GM21723 (cell line): ENCODE measurements at regions not wholly inside any gene's neighbourhood (a gene's known extent, or its start where the extent isn't known, plus 50 kb on each side); places are given as distances from the start of the nearest gene placed in this dataset.

ENCODE experiments used
- ATAC-seq: cut with Tn5 transposase; IDR thresholded peaks from one replicate; pipeline ENCODE4 v1.9.1; 2021; ENCODE audit warnings: mild to moderate bottlenecking, moderate library complexity; ENCODE audit not compliant: unreplicated experiment

DNA sequence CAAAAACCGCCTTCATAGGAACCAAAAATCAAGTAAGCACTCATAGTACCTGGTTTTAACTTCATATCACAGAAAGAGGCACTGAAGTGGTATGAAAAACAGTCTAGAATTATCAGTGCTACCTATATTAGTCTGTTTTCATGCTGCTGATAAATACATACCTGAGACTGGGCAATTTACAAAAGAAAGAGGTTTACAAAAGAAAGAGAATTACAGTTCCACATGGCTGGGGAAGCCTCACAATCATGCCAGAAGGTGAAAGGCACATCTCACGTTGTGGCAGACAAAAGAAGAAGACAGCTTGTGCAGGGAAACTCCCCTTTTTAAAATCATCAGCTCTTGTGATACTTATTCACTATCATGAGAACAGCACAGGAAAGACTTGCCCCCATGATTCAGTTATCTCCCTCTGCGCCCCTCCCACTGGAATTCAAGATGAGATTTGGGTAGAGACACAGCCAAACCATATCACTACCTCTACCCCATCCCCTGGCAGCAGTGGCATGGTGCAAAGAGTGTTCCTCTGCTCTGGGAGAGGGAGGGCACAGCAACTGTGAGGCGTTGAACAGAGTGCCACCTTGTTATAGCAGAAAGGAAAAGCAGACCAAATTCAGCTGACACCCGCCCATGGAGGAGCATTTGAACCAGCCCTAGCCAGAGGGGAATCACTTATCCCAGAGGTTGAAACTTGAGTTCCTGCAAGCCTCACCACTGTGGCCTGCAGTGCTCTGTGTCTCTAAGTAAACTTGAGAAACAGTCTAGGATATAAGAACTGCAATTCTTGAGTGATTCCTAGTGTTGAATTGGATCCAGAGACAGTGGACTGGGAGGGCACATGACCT is 61.9 kb upstream of the PTPRZ1 start:
- ATAC-seq, result no peak

- no peak for ATAC-seq
These were observed 65.9 kb upstream of the PTPRZ1 start for GRCh38 chr7:121807078-121807477.

GRCh38 chr7:121803039-121803438 is 69.9 kb upstream of the PTPRZ1 start:
- no peak for ATAC-seq

GRCh38 chr7:121800916-121801675 is 71.9 kb upstream of the PTPRZ1 start:
- no peak for ATAC-seq

DNA sequence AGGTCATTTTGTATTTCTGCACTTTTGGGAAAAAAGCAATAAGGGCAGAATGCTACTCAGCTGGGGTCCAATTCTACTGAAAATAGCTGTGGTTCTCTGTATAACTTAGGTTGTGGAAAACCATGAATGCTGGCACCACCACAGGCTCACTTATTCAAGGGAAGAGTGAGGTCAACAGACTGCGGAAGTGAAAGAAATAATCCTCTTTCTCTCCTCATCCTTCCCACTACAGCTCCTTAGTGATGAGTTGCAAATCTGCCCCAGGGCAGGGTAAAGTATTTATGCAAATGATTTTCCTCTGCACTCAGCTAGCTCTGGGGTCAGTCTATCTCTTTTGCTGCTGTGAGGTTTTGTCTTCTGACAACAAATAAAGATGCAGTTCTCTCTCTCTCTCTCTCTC is 74.1 kb upstream of the PTPRZ1 start:
- ATAC-seq, result no peak

- ATAC-seq, result no peak
These were observed 74.5 kb upstream of the PTPRZ1 start for GRCh38 chr7:121798453-121798840.

DNA sequence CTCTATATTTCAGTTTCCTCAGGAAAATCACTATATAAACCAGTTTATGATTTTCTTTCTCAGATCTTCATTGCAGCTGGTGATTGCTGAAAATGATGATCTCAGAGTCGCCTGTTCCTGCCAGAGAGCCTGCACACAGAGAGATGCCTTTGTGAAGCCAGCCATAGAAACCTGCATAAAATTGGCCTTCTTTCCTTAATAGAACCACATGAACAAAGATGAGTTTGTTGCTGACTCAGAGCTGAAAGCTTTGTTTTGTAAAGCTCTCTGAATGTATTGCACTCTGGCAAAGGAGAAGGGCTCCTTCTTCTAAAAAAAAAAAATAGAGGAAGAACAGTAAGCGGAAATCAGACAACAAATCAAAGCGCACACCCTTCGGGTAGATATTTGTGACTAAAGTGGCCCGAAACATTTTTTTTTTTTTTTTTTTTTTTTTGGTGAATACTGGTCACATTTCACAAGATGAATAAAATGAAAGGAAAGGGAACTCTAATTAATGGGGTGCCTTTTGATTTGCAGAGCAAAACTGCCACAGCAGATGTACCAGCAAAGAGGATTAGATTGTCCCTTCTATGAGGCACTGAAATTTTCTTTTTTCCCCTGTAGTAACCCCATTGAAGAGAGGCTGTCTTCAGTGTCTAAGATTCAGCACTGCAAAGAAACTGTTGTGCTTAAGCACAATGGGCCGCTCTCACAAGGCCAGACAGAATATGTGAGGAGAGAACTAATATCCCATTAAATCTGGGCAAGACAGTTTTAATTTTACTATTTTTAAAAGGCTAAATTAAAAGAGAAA is 75.1 kb upstream of the PTPRZ1 start:
- ATAC-seq, result no peak

- ATAC-seq, result no peak
These were observed 75.9 kb upstream of the PTPRZ1 start for GRCh38 chr7:121796936-121797656.

GRCh38 chr7:121796381-121796780 is 76.6 kb upstream of the PTPRZ1 start:
- no peak for ATAC-seq

GRCh38 chr7:121795736-121796135 is 77.2 kb upstream of the PTPRZ1 start:
- no peak for ATAC-seq

DNA sequence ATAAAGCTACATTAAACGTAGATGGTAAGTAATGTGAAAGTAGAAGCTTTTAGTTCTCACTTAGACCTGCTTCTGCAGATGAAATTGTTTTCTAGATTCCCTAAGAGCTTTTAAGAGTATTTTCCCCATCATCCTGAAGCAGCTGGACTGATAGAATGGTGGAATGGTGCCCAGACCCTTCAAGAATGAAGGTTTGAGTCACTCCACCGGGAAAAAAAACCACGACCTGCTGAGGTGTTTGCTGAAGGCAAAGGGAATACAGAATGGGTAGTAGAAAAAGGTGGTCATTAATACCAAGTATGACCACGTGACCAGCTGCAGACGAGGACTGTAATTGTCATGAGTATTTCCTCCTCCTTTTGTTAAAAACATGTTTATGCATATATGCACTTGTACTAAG is 79.2 kb upstream of the PTPRZ1 start:
- ATAC-seq, result no peak

DNA sequence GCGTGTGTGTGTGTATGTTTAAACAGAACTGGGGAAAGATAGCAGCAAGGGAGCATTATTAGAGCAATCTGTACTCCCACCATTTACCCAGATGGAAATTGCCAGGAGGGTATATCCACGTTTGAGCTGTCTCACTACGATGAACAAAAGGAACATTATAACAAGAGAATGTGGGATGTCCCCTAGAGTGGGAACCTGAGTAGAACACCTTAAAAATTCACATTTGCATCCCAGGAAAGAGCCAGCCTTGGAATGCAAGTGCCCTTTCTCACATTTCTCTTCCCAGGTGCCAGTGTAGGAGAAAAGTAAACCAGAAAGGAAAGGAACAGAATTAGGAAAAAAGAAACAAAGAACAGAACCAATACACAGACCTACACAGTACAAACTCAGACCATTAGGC is 95.3 kb upstream of the PTPRZ1 start:
- no peak for ATAC-seq

- no peak for ATAC-seq
These were observed 98.4 kb upstream of the PTPRZ1 start for GRCh38 chr7:121774563-121774962.

- ATAC-seq, result no peak
These were observed 106.3 kb upstream of the PTPRZ1 start for GRCh38 chr7:121766676-121767075.

DNA sequence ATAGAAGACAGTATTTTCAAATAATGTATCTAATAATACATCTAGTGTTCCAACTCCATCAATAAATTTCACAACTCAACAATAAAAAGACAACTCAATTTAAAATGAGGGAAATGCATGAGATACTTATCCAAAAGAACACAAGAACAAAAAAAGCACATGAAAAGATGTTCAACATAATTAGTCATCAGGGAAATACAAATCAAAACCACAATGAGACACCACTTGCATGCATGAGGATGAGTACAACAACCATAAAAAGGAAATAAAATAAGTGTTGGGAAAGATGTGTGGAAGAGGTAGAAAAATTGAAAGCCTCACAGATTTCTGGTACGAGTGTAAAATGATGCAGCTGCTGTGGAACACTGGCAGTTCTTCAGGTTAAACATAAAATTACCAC is 111.6 kb upstream of the PTPRZ1 start:
- no peak for ATAC-seq

- no peak for ATAC-seq
These were observed 117.0 kb upstream of the PTPRZ1 start for GRCh38 chr7:121755818-121756552.

DNA sequence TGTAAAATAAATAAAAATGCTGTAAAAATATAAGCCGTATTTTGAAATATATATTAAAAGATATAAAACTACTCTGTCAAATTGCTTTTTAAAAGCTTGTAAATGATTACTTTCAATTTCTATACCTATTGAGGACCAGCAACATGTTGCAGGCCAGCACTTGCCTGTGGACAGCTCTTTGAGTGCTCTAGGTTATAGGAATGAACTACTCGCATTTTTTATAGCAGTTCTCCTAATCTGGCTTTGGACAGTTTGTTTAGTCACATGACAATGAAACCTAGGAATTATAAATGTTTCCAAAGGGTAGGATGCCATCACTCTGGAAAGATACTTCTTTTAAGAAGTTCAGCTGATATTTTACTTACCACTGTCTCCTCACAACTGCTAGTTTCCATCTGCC is 117.7 kb upstream of the PTPRZ1 start:
- ATAC-seq, result no peak

GRCh38 chr7:121753944-121754343 is 119.0 kb upstream of the PTPRZ1 start:
- no peak for ATAC-seq

DNA sequence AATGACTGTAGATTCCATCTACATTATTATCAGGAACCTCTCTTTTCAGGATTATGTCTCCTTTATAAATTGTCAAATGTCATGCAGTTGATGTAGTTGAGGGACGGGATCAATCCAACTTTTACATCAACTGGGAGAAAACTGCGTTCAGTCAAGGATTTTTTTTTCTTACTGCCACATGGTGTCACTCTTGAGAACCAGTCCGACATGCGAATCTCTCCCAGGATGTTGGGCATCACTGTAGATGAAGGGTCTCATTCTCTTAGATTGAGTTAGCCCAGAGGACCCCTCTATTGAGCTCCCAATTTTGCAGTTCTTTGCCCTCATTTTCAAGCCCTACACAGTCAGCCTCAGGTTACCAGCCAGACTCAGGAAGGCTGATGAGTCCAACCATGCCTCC is 120.3 kb upstream of the PTPRZ1 start:
- ATAC-seq, result no peak

DNA sequence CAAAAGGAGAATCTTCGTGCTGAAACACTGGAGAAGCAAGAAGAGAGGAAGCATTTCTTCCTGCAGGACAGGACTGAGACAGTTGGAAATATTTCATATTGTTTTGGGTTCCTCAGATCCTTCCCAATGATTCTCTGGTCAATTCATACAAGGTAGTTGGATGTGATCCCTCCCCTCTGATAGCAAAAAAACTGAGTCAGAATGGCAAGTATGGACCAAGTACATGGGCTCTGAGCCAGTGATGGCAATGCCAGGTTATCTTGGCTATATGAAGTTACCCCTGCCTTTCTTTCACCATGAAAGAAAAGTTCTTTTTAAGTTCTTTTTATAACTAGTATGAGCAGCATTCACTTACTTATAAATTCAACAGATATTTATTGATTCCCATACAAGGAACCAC is 124.4 kb upstream of the PTPRZ1 start:
- ATAC-seq, result no peak
